Hypothalamus (tissue), 51 donors: ENCODE measurements at regions not wholly inside any gene's neighbourhood (a gene's known extent, or its start where the extent isn't known, plus 50 kb on each side); places are given as distances from the start of the nearest gene placed in this dataset.
"Not testable (repeated sequence)": the region's sequence is repeated elsewhere in the genome, so short reads cannot be mapped to it uniquely, and the experiment has no call there.

ENCODE experiments used
- DNase-seq, 51 donors: peaks; one replicate each; lab custom pipeline; 2025; lab: John Stamatoyannopoulos, UW

DNA sequence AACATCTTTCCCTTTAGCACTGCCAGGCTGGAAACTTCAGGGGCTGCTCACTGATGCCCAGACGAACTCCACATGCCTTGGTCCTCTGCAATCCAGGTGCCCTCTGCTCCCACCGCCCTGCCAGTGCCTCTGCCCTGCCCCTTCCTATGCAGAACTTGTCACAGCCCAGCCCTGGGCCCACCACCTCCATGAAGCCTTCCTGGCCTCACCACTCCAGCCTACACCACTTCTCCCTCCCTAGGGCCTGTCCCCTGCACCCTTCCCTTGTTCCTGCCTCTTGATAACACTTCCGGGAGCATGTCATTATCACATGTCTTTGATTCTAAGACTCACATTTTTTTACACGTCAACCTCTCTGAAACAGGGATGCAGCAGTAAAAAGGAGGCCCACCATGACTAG is 627.2 kb downstream of the UQCRFS1 start:
- DNase-seq, result no peak

DNA sequence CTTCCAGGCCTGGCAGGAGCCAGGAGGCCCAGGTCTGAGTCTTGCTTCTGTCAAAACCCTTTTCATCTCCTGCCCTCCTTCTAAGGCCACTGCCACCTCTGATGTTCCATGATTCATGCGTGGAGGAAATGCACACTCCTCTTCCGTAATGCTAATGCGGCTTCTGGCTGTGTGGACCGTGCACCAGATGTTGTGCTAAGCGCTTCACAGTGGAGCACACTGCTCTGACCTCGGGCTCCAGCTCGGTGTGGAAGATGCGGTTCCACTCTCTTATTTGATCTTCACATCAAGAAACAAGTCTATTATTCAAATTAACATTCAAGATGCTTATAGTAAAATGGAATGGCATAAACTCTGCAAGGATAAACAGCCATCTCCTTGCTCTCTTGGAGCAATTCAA is 629.2 kb downstream of the UQCRFS1 start:
- DNase-seq, result no peak

DNA sequence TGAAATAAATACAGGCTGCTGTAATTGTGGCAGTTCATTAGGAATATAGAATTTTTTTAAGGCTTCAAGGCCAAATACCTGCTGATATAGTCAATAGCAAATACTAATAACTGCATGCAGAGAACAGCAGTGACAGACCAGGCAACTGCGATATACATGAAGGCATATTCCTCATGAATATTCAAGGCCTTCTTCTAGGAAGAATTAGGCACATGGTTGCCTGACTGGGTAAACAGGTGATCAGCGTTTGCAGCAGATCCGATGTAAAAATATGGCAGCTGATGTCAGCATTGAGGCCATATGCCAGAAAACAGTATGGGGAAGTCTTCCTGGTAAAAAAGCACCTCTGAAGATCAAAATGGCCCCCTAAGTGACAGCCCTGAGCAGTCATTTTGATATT is 629.7 kb downstream of the UQCRFS1 start:
- DNase-seq, result no peak

DNA sequence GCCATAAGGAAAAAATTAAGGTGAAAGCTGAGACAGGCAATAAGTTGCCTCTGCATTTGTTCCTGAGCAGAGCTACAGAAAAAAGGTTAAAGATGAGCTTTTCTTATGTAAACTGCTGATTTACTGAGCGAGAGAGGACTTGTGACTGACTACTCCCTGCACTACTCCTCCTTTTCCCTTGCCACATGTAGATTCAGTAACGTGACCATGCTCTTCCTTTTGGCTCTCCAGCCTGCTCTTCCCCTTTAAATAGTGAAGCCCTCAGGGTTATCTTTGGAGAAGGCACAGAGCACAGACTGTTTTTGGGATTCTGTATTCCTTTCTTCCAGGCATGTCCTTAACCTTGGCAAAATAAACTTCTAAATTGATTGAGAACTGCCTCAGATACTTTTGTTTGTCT is 630.2 kb downstream of the UQCRFS1 start:
- DNase-seq, result no peak

DNA sequence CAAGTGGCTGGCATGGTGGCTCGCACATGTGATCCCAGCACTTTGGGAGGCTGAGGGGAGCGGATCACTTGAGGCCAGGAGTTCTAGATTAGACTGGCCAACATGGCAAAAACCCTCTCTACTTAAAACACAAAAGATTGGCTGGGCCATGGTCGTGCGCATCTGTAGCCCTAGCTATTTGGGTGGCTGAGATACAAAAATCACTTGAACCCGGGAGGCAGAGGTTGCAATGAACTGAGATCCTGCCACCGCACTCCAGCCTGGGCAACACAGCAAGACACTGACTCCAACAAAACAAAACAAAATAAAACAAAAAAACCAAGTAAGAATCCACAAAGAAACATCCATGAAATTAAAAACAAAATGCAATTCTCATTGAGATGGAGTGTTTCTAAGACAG is 630.6 kb downstream of the UQCRFS1 start:
- DNase-seq, result no peak

DNA sequence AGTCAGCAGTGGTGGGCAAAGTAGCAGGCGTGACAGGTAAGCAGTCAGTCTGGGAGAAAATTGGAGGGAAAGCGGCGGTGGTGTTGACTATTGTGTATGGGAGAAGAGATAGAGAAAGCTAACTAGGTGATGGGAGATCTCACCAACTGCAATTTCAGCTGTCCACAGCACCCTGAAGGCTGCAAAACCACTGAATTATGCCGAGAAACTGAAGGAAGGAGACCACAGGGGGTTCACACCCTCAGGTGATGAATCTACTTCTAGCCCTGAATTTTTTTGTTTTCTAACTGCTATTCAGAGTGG is 631.5 kb downstream of the UQCRFS1 start:
- no peak for DNase-seq

DNA sequence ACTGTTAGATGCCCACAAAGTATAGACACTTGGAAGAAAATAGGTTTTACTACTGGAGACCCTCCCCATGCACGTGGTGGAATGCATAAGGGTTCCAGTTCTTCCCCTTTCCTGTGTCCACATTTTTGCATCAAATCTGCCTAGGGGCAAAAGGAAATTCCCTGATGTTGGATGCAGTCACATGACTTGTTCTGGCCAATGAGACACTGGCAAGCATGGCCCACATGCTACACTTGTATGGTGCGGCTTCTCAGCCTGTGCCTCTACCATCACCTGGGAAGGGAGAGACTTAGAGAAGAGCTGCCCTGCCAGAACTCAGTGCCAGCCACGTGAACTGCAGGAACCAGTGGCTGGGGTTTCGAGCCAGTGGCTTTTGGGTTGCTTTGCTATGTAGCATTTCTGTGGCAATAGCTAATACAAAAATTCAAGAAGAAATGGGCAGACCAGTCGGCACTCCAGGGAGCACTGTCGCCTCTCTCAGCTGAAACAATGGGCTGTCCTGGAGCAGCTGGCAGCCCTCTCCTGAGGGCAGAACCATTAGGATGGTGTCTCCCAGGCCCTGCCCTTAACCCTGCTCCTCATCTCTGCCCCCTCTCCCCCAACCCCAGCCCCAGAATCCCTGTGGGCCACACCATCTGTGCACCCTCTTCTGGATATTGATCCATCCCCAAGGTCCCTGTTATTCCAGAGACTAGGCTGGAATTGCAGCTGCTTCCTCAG is 634.0 kb downstream of the UQCRFS1 start:
- DNase-seq, result no peak

DNA sequence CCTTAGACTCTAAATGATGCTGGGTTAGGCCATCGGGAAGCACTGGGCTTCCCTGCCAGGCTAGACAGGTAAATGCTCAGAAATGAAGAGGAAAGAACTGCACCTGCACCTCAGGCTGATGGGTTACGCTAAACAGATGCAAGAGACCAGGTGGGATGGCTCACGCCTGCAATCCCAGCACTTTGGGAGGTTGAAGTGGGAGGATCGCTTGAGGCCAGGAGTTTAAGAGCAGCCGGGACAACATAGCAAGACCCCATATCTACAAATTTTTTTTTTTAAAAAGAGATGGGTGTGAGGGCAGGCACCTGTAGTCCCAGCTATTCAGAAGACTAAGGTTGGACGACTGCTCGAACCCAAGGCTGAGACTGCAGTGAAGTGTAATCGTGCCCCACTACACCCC is 634.7 kb downstream of the UQCRFS1 start:
- no peak for DNase-seq

DNA sequence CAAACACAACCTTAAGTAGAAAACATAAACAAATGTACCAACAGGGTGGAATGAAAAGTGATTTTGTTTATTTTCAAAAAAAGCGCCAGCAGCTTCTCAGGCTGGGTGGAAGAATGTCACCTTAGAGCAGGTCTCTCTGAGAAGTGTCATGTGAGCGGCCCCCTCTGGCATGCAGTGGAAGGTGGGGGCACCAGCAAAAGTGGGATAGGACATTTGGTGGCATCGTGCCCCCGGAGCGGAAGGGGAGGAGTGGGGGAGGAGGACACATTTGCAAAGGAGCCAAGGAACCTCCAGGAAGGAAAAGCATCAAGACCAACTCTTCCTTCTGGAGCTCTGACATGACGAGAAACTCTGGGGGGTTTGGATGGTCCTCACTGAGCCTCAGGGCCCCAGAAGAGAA is 635.3 kb downstream of the UQCRFS1 start:
- no peak for DNase-seq

DNA sequence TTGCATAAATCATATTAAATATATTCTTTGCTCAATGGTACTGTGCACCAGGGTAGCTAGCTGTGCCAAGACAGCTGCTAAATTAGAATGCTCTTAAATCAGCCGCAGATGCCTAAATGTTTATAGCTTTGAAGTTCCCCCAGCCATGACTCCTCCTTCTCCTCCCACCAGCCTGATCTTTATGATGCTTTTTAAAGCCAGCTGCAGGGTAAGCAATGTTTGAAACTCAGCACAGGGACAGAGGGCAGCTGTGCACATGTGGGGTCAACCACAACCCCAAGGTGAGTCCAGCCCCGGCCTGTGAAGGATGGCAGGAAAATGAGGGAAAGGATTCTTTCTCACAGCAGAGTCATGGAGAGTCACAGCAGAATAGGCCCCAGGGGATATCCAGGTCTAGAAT is 635.7 kb downstream of the UQCRFS1 start:
- no peak for DNase-seq

DNA sequence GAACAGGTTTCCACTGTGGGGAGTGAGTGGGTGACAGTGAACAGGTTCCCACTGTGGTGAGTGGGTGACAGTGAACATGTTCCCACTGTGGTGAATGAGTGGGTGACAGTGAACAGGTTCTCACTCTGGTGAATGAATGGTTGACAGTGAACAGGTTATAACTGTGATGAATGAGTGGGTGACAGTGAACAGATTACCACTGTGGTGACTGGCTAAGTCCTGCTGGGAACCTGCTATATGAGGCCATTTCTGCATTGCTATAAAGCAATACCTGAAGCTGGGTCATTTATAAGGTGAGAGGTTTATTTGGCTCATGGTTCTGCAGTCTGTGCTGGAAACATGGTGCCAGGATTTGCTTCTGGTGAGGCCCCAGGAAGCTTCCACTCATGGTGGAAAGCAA is 637.1 kb downstream of the UQCRFS1 start:
- no peak for DNase-seq

DNA sequence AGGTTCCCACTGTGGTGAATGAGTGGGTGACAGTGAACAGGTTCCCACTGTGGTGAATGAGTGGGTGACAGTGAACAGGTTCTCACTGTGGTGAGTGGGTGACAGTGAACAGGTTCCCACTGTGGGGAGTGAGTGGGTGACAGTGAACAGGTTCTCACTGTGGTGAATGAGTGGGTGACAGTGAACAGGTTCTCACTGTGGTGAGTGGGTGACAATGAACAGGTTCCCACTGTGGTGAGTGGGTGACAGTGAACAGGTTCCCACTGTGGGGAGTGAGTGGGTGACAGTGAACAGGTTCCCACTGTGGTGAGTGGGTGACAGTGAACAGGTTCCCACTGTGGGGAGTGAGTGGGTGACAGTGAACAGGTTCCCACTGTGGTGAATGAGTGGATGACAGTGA is 637.6 kb downstream of the UQCRFS1 start:
- DNase-seq, result not testable (repeated sequence)

DNA sequence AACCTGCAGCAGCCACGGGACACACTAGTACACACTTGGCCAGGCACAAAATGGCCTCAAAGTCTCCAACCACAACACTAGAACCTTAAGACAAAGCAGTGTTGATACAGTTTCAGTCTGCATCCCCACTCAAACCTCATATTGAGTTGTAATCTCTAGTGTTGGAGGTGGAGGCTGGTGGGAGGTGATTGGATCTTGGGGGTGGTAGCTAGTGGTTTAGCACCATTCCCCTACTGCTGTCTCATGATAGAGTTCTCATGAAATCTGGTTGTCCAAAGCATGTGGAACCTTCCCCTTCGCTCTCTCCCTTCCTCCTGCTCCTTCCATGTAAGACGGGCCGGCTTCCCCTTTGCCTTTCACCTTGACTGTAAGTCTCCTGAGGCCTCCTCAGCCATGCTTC is 638.7 kb downstream of the UQCRFS1 start:
- no peak for DNase-seq

DNA sequence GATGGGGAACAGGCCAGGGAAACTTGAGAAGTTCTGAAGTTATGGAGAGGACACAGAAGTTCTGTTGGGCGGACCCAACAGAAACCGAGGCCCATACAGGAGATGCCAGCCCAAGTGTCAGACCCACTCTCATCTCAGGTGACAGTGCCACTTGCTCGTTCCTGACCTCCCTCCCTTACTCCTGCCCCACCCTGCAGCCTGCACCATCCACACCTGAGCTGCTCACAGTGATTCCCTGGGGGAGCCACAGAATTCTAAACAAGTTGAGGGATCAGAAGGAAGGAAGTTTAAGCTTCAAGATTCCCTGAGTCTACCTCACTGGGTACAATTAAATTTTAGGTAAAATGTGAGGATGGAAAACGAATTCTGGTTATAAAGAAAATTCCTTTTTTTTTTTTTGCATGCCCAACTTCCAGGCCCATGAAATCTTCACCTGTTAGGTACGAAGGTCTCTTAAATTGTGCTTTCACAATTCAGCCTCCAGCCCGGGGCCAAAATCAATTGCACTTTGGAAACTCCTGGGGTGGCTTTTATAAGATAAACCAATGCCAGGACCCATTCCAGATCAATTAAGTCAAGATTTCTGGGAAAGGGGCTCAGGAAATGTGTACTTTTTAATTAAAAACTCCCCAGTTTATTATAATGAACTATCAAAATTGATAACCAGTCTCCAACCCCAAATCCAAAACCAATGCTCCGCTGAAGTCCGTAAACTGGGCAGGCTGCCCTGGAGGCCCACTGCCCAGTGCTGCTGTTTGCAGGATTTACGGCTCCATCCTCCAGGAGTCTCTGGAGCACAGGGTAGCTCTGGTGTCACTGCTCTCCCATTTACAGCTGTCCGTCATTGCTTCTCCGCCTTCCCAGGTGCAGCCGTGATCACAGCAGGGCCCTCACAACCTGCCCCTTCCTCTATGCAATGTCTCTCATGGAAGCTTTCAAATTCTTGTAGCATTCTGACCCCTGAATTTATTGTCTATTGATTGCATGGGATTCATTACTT is 643.5 kb downstream of the UQCRFS1 start:
- DNase-seq, result no peak

DNA sequence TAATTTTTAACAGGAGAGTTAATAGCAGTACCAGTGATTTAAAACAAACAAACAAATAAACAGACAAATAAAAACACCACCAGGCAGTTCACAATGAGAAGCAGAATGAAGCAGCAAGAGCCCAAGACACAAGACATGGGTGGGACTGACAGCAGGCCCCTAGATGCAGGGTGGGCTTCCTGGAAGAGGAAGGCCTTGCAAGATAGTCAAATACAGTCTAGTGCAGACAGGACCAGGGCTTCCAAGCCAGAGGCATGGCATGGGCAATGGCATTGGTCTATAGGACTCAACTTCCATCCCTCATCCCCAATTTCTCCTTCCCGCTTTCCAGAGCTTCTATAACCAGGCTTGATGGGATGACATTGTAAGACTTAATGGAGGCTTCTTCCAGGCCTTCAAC is 645.1 kb downstream of the UQCRFS1 start:
- DNase-seq, result no peak

DNA sequence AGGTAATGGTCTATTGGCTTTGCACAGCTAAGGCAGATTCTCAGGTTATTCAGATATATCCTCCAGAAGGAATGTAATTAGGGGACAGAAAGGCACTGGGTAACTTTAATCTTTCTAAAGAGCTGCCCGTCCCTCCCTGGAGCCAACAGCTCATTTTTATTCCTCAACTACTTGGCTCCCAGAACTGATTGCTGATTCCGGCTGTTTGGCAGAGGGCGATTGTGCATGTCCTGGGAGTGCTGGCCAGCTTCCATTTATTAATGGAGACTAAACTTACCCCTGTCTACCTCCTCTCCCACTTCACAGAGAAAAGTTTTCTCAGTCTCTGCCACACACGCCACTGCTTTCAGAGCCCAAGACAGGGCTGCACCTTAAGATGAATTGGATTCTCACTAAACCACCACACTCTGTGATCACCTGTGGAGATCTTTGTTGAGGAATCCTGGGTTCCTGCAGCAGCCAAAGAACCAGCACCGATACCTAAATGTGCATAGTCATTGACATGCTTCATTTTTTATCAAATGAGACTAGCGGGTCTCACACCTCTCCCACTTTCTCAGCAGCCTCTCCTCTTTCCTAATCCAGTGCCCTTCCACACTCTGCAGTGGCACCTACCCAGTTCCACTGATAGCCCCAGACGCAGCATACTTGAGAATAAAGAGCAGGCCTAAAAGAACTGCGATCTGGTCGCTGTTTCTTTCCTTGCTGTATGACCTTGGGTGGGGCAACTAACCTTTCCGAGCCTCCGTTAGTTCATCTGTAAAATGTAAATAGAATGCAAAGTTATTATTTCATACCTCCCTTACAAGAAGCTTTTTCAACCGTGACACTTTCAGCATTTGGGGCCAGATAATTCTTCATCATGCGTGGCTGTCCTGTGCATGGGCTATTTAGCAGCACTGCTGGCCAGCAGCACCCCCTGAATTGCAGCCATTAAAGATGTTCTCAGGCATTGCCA is 648.7 kb downstream of the UQCRFS1 start:
- DNase-seq, result no peak

DNA sequence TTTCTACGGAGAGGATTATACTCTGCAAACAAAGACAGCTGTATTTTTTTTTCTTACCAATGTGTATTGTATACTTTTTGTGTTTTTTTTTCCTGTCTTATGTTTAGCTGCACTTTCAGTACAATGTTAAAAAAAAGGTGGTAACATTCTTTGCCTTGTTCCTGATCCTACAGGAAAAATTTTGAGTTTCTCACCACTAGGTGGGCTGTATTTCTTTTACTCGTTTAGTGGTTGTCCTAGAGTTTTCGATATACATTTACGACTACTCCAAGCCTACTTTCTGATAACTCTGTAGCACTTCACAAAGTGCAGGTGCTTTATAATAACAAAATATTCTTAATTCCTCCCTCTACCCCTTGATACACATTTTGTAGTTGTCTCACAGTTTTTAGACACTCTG is 652.2 kb downstream of the UQCRFS1 start:
- no peak for DNase-seq

DNA sequence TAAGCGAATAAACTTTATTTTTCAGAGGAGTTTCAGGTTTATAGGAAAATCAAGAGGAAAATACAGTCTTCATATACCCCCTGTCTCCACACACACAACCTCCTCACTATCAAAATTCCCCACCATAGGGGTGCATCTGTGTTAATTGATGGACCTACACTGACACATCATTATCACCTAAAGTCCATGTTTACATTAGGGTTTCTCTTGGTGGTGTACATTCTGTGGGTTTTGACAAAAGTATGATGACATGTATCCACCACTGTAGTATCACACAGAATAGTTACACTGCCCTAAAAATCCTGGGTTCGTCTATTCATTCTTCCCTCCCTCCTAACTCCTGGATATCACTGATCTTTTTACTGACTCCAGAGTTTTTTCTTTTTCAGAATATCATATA is 654.2 kb downstream of the UQCRFS1 start:
- DNase-seq, result no peak

DNA sequence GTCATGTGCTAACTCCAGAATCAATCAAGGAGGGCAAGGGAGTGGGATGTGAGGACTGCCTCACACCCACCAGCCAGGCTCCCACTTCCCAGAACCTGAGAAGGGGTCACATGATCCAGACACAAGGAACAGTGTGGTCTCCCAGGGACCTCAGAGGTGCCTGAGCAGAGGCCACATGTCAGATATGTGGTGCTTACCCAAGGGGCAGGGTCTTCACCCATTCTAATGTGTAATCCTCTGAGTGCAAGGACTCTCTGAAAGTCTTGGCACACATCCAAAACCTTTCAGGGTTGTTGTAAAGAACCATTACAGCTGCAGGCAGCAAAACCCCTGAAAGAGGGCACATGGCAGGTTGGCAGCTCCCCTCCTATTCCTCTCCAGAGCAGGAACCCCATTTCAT is 656.6 kb downstream of the UQCRFS1 start:
- DNase-seq, result no peak

DNA sequence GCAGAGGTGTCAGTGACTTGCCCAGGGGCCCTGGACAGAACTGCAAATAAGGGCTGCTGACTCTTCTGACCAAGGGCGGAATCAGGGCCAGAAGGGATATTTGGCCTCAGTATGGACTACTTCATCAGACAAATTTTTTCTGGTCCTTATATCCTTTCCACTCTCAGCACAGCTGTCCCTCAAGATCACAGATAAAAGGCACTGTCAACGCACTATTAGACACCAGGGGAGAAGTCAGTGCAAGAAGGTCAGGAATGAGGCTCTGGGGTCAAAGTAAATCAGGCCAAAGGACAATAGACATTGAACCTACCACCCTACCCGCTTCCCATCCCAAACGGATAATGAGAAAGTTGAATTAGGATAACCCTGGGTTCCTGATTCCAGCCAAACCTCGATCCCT is 657.6 kb downstream of the UQCRFS1 start:
- DNase-seq, result no peak
